ENCODE measurements at regions not wholly inside any gene's neighbourhood (a gene's known extent, or its start where the extent isn't known, plus 50 kb on each side); places are given as distances from the start of the nearest gene placed in this dataset.

DNA sequence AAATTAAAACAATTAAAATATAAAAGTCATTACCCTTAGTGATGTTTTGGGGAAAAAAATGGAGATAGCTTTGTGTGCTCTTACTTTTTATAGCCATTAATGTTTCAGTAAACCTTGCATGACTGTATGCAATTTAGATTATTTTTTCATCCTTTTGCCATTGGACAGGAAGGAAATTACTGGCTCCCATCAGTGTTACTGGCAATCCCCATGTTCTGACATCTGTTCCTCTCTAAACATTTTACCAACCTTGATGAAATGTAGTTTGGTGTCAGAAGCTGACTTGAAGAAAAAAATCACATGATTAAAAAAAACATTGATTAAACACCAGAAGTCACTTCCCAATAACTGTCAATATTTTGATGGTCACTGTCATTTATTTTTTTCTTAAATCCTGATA lies 52.3 kb upstream of the ZNF536 start:
- Mint-ChIP-seq H3K4me3 (ENCODE audit: unreplicated experiment) (no peak overlapping the region), H3K9me3 (ENCODE audit: unreplicated experiment) (peaks cover 4% of the 10 kb centered on the region), H3K36me3 (ENCODE audit: unreplicated experiment) (peaks cover 9% of the 10 kb centered on the region), H3K27ac (ENCODE audit: unreplicated experiment) (no peak overlapping the region), H3K4me1 (ENCODE audit: low read depth, unreplicated experiment) (peaks cover 4% of the 10 kb centered on the region), H3K27me3 (ENCODE audit: unreplicated experiment) (peaks cover 4% of the 10 kb centered on the region)
- TF ChIP-seq, protein P1, sequence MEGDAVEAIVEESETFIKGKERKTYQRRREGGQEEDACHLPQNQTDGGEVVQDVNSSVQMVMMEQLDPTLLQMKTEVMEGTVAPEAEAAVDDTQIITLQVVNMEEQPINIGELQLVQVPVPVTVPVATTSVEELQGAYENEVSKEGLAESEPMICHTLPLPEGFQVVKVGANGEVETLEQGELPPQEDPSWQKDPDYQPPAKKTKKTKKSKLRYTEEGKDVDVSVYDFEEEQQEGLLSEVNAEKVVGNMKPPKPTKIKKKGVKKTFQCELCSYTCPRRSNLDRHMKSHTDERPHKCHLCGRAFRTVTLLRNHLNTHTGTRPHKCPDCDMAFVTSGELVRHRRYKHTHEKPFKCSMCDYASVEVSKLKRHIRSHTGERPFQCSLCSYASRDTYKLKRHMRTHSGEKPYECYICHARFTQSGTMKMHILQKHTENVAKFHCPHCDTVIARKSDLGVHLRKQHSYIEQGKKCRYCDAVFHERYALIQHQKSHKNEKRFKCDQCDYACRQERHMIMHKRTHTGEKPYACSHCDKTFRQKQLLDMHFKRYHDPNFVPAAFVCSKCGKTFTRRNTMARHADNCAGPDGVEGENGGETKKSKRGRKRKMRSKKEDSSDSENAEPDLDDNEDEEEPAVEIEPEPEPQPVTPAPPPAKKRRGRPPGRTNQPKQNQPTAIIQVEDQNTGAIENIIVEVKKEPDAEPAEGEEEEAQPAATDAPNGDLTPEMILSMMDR (IDR thresholded peaks at IDR 0.05; ENCODE audit: partially characterized antibody, unreplicated experiment) = no peak
- DNase-seq = no peak

DNA sequence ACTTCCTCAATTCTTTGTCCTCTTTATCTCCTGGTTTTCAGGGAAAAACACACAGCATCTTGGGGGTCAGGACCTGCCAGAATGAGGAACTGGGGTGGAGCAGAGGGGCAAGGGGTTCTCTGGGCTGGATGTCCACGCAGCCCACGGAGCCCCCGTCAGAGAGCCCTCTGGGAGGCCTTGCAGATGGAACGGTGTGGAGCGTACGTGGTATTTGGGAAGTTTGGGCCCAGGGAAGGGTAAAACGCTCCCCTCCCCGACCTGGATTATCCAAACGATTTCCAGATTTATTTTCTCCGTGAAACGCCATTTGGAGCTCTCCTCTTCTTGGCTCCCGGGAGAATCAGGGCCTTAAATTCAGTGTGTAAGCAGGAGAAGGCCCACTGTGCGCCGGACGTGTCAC lies 51.7 kb upstream of the ZNF536 start:
- peaks cover 4% of the 10 kb centered on the region for H3K4me1 Mint-ChIP-seq (ENCODE audit: low read depth, unreplicated experiment)
- no peak overlapping the region for H3K27ac Mint-ChIP-seq (ENCODE audit: unreplicated experiment)
- H3K4me3 Mint-ChIP-seq (ENCODE audit: unreplicated experiment) = no peak overlapping the region

DNA sequence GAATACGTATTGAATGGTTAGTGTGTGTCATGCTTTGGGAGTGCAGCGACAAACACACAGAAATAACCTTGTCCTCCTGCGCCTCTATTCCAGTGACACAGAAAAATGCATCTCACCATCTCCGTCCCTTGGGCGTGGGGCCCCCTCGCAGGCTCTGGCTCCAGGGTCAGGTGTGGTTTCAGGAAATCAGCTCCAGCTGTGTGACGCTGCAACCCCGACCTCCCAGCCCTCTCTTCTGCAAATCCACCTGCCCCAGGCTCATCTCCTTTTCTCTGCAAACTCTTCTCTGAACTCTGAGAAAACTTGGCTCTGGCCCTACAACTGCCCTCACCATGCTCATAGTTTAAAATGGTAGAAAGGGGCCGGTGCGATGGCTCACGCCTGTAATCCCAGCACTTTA lies 51.3 kb upstream of the ZNF536 start:
- Mint-ChIP-seq H3K4me3 (ENCODE audit: unreplicated experiment) (no peak overlapping the region), H3K4me1 (ENCODE audit: low read depth, unreplicated experiment) (peaks cover 4% of the 10 kb centered on the region), H3K27me3 (ENCODE audit: unreplicated experiment) (peaks cover 2% of the 10 kb centered on the region), H3K27ac (ENCODE audit: unreplicated experiment) (no peak overlapping the region), H3K9me3 (ENCODE audit: unreplicated experiment) (peaks cover 6% of the 10 kb centered on the region), H3K36me3 (ENCODE audit: unreplicated experiment) (peaks cover 5% of the 10 kb centered on the region)
- DNase-seq = no peak
- TF ChIP-seq, protein P1 (IDR thresholded peaks at IDR 0.05; ENCODE audit: partially characterized antibody, unreplicated experiment) = no peak

More for the DNA sequence above, 51.7 kb upstream of the ZNF536 start:
- TF ChIP-seq, protein P1 (IDR thresholded peaks at IDR 0.05; ENCODE audit: partially characterized antibody, unreplicated experiment) = no peak
- Mint-ChIP-seq H3K36me3 (ENCODE audit: unreplicated experiment) (peaks cover 5% of the 10 kb centered on the region), H3K27me3 (ENCODE audit: unreplicated experiment) (peaks cover 2% of the 10 kb centered on the region), H3K9me3 (ENCODE audit: unreplicated experiment) (peaks cover 4% of the 10 kb centered on the region)
- no peak for DNase-seq
